ENCODE measurements at regions not wholly inside any gene's neighbourhood (a gene's known extent, or its start where the extent isn't known, plus 50 kb on each side); places are given as distances from the start of the nearest gene placed in this dataset.
"Not testable (repeated sequence)": the region's sequence is repeated elsewhere in the genome, so short reads cannot be mapped to it uniquely, and the experiment has no call there.

DNA sequence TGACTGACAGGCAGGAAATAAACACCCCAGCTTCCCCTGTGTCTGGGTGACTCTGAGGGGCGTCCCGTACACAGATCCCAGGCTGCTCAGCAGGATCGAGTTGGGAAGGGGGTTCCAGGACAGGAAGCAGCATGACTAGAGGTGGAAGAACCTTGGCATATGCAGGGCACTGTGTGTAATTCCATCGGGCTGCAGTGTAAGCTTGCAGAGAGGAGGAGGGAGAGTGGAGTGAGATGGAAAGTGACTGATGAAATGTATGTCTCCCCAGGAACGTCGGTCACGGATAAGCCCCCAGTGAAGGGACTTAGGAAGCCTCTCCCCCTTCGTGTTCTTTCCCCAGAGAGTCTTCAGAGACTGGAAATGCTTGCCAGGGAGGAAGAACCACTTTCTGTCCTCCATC, 198.4 kb upstream of the SULF2 start:
- H3K4me3 Mint-ChIP-seq; H3K27ac ChIP-seq (ENCODE audit: low read depth, low read length); H3K9me3 Mint-ChIP-seq; H3K4me1 Mint-ChIP-seq; H3K36me3 ChIP-seq (ENCODE audit: insufficient read depth, low read length); CTCF ChIA-PET (ENCODE audit: partially characterized antibody); H3K27ac Mint-ChIP-seq; POLR2A ChIA-PET (ENCODE audit: partially characterized antibody); H3K36me3 Mint-ChIP-seq; H3K4me3 ChIP-seq (ENCODE audit: low read length in 2 of 2); H3K9me3 ChIP-seq (ENCODE audit: control insufficient read depth in 1 of 2, low read length in 2 of 2); DNase-seq; intact Hi-C loops (cut with micrococcal nuclease); H3K27me3 ChIP-seq (ENCODE audit: insufficient read depth, low read length); H3K4me1 ChIP-seq (ENCODE audit: insufficient read depth, low read length): not testable (repeated sequence)
- peaks cover 10 to 15% of the 10 kb centered on the region in 2 donors for H3K27me3 Mint-ChIP-seq

DNA sequence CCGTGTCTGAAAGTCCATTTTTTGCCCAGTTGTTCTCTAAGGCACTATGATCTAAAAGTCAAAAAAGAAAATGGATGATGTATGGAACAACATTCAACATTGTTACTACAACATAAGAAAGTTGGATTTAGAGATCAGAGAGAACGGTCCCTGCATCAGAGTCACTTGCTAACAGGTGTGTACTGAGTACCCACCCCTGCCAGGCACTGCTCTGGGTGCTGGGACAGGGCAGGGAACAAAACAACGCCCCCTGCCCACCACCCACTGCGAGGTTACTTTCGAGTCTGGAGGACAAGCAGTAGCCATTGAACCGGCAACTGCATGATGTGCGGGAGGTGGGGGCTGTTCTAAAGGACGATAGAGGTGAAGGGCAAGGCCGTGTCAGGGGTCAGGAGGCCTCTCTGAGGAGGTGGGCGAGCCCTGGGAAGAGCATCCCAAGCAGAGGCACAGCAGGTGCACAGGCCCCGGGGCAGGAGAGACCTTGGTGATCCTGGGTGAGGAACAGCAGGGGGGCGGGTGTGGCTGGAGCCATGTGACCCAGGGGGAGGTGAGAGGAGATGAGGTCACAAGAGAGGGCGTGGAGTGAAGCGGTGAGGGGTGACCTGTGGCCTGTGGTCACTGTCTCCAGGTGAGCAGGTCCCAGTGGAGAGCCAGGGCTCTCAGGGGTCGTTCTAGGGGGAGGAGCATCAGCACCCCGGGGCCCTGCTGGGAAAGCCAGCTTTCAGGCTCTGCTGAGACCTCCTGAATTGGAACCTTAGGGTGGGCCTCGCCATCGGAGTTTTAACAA, 197.5 kb upstream of the SULF2 start:
- ChIA-PET POLR2A (ENCODE audit: partially characterized antibody) (no interaction called here), CTCF (ENCODE audit: partially characterized antibody) (no interaction called here)
- no peaks in the 10 kb centered on the region for H3K27me3 ChIP-seq (ENCODE audit: insufficient read depth, low read length)
- no peak overlapping the region for H3K4me3 Mint-ChIP-seq
- H3K9me3 ChIP-seq (ENCODE audit: control insufficient read depth in 1 of 2, low read length in 2 of 2): no peaks in the 10 kb centered on the region
- peaks cover 10 to 15% of the 10 kb centered on the region in 2 donors for H3K27me3 Mint-ChIP-seq
- H3K27ac ChIP-seq (ENCODE audit: low read depth, low read length): no peak overlapping the region
- H3K27ac Mint-ChIP-seq: no peak overlapping the region
- no peaks in the 10 kb centered on the region for H3K9me3 Mint-ChIP-seq
- intact Hi-C loops (cut with micrococcal nuclease): no loop called here
- H3K4me1 Mint-ChIP-seq: no peaks in the 10 kb centered on the region
- no peak for DNase-seq
- H3K36me3 ChIP-seq (ENCODE audit: insufficient read depth, low read length): no peaks in the 10 kb centered on the region
- H3K36me3 Mint-ChIP-seq: no peaks in the 10 kb centered on the region
- H3K4me3 ChIP-seq (ENCODE audit: low read length in 2 of 2): no peak overlapping the region
- no peaks in the 10 kb centered on the region for H3K4me1 ChIP-seq (ENCODE audit: insufficient read depth, low read length)

DNA sequence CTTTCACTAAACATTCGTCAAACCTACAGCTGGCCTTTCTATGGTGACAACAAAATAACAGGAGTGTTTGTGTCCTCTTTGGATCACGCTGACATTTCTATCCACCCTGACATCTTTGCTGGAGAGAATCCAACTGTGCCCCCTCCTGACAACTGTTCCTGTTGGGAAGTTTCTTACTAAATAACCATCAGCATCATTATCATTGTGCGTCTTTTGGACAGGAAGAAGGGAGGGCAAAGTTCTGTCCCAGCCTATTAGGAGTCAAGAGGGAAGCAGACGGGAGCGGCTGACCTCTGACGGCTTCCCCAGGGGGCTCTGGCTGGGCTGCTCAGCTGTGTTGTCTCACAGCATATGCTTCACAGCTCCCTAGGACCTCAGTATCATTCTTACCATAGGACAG, 195.9 kb upstream of the SULF2 start:
- peaks cover 18 to 25% of the 10 kb centered on the region in 2 donors for H3K27me3 Mint-ChIP-seq
- intact Hi-C loops (cut with micrococcal nuclease): no loop called here
- H3K27ac Mint-ChIP-seq: no peak overlapping the region
- Histone ChIP-seq H3K36me3 (ENCODE audit: insufficient read depth, low read length) (no peaks in the 10 kb centered on the region), H3K4me1 (ENCODE audit: insufficient read depth, low read length) (no peaks in the 10 kb centered on the region), H3K27me3 (ENCODE audit: insufficient read depth, low read length) (no peaks in the 10 kb centered on the region), H3K4me3 (ENCODE audit: low read length in 2 of 2) (no peak overlapping the region), H3K27ac (ENCODE audit: low read depth, low read length) (no peak overlapping the region), H3K9me3 (ENCODE audit: control insufficient read depth in 1 of 2, low read length in 2 of 2) (no peaks in the 10 kb centered on the region)
- H3K4me3 Mint-ChIP-seq: no peak overlapping the region
- POLR2A ChIA-PET (ENCODE audit: partially characterized antibody): no interaction called here
- H3K4me1 Mint-ChIP-seq: peaks cover 0 to 4% (median 1%) of the 10 kb centered on the region in 4 donors
- CTCF ChIA-PET (ENCODE audit: partially characterized antibody): no interaction called here
- H3K9me3 Mint-ChIP-seq: no peaks in the 10 kb centered on the region
- DNase-seq: no peak
- no peaks in the 10 kb centered on the region for H3K36me3 Mint-ChIP-seq

DNA sequence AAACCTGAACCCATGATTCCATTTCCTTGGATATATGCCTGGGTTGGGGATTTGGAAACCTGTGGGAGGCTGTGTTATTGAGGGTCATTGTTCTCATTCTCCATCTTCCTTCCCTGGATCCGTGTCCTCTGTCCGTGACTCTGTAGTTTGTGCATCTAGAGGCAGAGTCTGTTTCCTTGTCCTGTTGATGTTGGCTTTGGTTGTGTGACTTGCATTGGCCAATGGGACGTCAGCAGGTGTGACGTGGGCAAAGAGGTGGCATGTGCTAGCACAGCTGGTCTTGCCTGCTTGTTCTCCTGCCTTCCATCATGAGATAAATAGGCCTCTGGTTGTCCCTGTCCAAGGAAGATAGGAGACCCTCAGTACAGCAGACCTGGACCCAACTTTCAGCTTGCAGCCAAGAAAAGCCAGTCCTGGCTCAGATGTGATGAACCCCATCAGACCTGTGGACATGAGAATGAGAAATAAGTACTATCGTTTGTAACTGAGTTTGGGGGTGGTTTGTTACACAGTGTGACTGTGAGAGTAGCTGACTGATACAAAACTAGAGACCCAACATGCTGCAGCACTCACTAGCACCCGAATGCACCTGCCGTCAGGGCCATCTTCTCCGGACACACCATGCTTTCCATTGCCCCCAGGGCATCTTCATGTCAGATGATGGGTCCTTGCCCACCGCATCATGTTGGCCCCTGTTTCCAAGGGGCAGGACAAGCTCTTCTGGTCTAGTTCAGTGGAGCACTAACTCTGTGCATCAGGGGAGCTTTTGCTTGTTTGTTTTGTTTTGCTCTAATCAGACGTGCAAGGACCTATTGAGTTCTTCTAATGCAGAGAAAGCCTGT, 195.3 kb upstream of the SULF2 start:
- Histone ChIP-seq H3K36me3 (ENCODE audit: insufficient read depth, low read length) (no peaks in the 10 kb centered on the region), H3K4me1 (ENCODE audit: insufficient read depth, low read length) (no peaks in the 10 kb centered on the region), H3K9me3 (ENCODE audit: control insufficient read depth in 1 of 2, low read length in 2 of 2) (no peaks in the 10 kb centered on the region), H3K27me3 (ENCODE audit: insufficient read depth, low read length) (no peaks in the 10 kb centered on the region), H3K4me3 (ENCODE audit: low read length in 2 of 2) (no peak overlapping the region), H3K27ac (ENCODE audit: low read depth, low read length) (no peak overlapping the region)
- Mint-ChIP-seq H3K4me3 (no peak overlapping the region), H3K9me3 (no peaks in the 10 kb centered on the region), H3K4me1 (peaks cover 0 to 4% (median 1%) of the 10 kb centered on the region in 4 donors), H3K36me3 (no peaks in the 10 kb centered on the region), H3K27ac (no peak overlapping the region), H3K27me3 (peaks cover 19 to 26% of the 10 kb centered on the region in 2 donors)
- POLR2A ChIA-PET (ENCODE audit: partially characterized antibody): no interaction called here
- no peak for DNase-seq
- CTCF ChIA-PET (ENCODE audit: partially characterized antibody): no interaction called here
- intact Hi-C loops (cut with micrococcal nuclease): no loop called here

DNA sequence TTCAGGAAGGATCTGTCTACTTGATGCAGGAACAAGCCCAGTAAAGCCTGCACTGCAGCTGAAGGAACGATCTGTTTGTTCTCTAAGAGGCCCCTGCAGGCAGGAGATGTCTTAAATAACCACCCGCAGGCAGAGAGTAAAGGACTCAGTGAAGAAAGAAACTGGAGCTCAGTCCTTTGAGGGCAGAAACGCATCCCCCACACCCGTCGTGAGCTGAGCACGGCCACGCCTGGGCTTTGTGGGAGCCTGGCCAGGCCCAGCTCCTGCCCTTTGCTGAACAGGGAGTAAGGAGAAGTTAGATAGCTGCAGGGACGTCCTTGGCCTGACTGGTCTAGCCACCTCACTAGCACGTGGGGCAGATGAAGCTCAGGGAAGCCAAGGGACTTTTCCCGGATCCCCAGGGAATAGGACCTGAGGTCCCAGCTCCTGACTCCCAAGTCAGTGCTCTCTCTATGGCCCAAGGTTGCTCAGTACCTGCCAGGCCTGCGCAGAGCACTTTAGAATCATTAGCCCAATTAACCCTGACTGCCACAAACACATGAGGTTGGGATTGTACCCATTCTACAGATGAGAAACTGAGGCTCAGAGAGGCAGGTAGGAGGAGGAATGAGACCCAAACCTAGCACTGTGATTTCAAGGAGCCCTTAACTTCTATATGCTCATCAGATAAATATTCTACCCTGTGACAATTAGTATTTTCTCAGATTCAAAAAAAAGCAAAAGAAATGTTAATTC, 194.2 kb upstream of the SULF2 start:
- H3K27me3 Mint-ChIP-seq: peaks cover 21 to 26% of the 10 kb centered on the region in 2 donors
- not testable (repeated sequence) for DNase-seq

DNA sequence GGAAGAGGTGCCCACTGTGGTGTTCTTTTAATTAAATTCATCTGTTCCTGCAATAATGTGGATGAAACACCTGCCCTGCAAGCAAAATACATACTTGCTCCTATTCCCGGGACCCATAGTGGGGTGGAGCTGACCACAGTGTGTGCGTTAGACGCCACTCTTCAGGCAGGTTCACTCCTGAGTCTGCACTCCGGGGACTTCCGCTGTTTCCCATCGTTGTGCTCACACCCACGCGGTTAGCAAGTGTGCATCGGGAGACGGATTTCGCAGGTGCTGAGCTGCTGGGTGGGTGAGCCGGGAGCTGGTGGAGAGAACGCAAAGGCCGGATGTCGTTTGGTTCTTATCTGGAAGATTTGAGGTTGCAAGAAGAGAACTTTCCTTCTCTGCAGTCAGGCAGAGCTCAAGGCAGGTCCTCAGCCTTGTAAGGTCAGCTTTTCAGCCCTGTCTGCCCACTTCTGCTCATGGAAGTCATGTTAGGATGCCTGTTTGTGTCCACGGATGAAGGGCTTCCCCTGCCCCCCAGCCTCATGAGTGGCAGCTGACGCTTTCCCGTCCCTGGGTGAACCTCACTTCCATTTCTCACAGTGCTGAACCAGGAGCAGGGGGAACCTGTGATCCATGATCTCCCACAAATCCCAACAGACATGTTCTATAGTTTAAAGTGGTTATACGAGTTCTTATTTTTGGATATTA, 193.3 kb upstream of the SULF2 start:
- H3K4me1 Mint-ChIP-seq; CTCF ChIA-PET (ENCODE audit: partially characterized antibody); H3K27ac ChIP-seq (ENCODE audit: low read depth, low read length); DNase-seq; H3K27ac Mint-ChIP-seq; H3K4me1 ChIP-seq (ENCODE audit: insufficient read depth, low read length); H3K9me3 ChIP-seq (ENCODE audit: control insufficient read depth in 1 of 2, low read length in 2 of 2); H3K4me3 ChIP-seq (ENCODE audit: low read length in 2 of 2); H3K36me3 ChIP-seq (ENCODE audit: insufficient read depth, low read length); H3K9me3 Mint-ChIP-seq; H3K27me3 ChIP-seq (ENCODE audit: insufficient read depth, low read length); intact Hi-C loops (cut with micrococcal nuclease); H3K36me3 Mint-ChIP-seq; POLR2A ChIA-PET (ENCODE audit: partially characterized antibody): not testable (repeated sequence)
- peaks cover 21 to 28% of the 10 kb centered on the region in 2 donors for H3K27me3 Mint-ChIP-seq
- peak overlapping the region in 1 of 8 donors; percentile 52 for H3K4me3 Mint-ChIP-seq

More for the DNA sequence above, 194.2 kb upstream of the SULF2 start:
- H3K27me3 ChIP-seq (ENCODE audit: insufficient read depth, low read length); H3K4me3 ChIP-seq (ENCODE audit: low read length in 2 of 2); H3K4me3 Mint-ChIP-seq; H3K4me1 Mint-ChIP-seq; H3K9me3 Mint-ChIP-seq; CTCF ChIA-PET (ENCODE audit: partially characterized antibody); POLR2A ChIA-PET (ENCODE audit: partially characterized antibody); H3K27ac ChIP-seq (ENCODE audit: low read depth, low read length); H3K9me3 ChIP-seq (ENCODE audit: control insufficient read depth in 1 of 2, low read length in 2 of 2); H3K36me3 ChIP-seq (ENCODE audit: insufficient read depth, low read length); intact Hi-C loops (cut with micrococcal nuclease); H3K36me3 Mint-ChIP-seq; H3K4me1 ChIP-seq (ENCODE audit: insufficient read depth, low read length): not testable (repeated sequence)
- peak overlapping the region in 1 of 7 donors; percentile 71 for H3K27ac Mint-ChIP-seq

DNA sequence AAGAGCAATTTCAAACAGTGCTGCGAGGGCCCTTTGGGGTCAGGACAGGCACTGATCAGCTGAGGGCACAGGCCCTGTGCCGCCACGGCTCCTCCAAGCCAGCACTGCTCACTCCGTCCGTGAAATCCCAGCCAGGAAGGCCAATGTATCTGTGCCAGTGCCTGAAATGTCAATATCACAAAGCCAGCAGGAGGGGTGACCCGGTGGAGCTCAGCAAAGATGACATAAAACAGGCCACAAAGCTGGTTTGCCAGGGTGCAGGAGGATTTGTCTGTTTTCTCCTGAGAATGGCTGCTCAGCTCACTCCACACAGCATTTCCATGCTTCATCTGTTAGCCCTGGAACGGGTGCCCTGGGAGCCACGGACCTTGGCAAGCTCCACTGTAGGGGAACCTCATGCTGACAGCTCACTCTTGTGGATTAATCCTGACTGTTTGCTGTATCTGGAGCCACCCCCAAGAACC, 192.5 kb upstream of the SULF2 start:
- H3K27ac ChIP-seq (ENCODE audit: low read depth, low read length); DNase-seq; intact Hi-C loops (cut with micrococcal nuclease); POLR2A ChIA-PET (ENCODE audit: partially characterized antibody); H3K4me1 Mint-ChIP-seq; H3K9me3 ChIP-seq (ENCODE audit: control insufficient read depth in 1 of 2, low read length in 2 of 2); H3K9me3 Mint-ChIP-seq; H3K4me3 ChIP-seq (ENCODE audit: low read length in 2 of 2); CTCF ChIA-PET (ENCODE audit: partially characterized antibody); H3K4me1 ChIP-seq (ENCODE audit: insufficient read depth, low read length); H3K36me3 Mint-ChIP-seq; H3K36me3 ChIP-seq (ENCODE audit: insufficient read depth, low read length); H3K27me3 ChIP-seq (ENCODE audit: insufficient read depth, low read length); H3K27ac Mint-ChIP-seq: not testable (repeated sequence)
- Mint-ChIP-seq H3K27me3 (peaks cover 24 to 28% of the 10 kb centered on the region in 2 donors), H3K4me3 (peak overlapping the region in 6 of 8 donors; percentile 3 to 56 (median 40))
